Pancreas (tissue), 10 donors: ENCODE measurements at regions not wholly inside any gene's neighbourhood (a gene's known extent, or its start where the extent isn't known, plus 50 kb on each side); places are given as distances from the start of the nearest gene placed in this dataset.

ENCODE experiments used
- ATAC-seq, 4 donors: fragments of 200-7000 bp; cut with Tn5 transposase; one replicate each; pipeline versions ENCODE4 v1.8.0 to v1.9.1; 2020; ENCODE audit warnings: mild to moderate bottlenecking in 4 of 4, moderate library complexity in 4 of 4
- DNase-seq, 6 donors: peaks; one replicate each; pipeline ENCODE4 v3.0.0-alpha.2; 2020
- FAIRE-seq: peaks from 2 replicates; lab custom pipeline; 2012; peaks lifted over from hg19 to GRCh38; lab: Jason Lieb, UNC
- H3K27ac ChIP-seq, 4 donors: fragments of 200-600 bp; sonication (generic); 1 replicate in 3 of 4; 2 replicates in 1 of 4; pipeline versions ENCODE4 v1.5.0 to v1.8.0; 2020
- H3K27me3 ChIP-seq, 4 donors: fragments of 200-600 bp; one replicate each; pipeline ENCODE4 v1.8.0; 2021
- H3K36me3 ChIP-seq, 3 donors: fragments of 200-600 bp; sonication (generic) in 1 of 3; one replicate each; pipeline versions ENCODE4 v1.5.0 to v1.8.0; 2020 to 2021
- H3K4me1 ChIP-seq, 3 donors: fragments of 200-600 bp; one replicate each; pipeline ENCODE4 v1.8.0; 2021
- H3K4me3 ChIP-seq, 4 donors: fragments of 200-600 bp; sonication (generic) in 2 of 4; one replicate each; pipeline versions ENCODE4 v1.5.0 to v1.8.0; 2020 to 2021
- H3K9me3 ChIP-seq, 4 donors: fragments of 200-600 bp; one replicate each; pipeline ENCODE4 v1.8.0; 2021
- CTCF ChIP-seq, 4 donors: fragments of 200-600 bp; sonication (generic) in 3 of 4; IDR thresholded peaks; one replicate each; pipeline versions ENCODE4 v1.5.0 to v1.8.0; 2021; ENCODE audit warnings: antibody characterized with exemption in 4 of 4
- WGBS, 2 donors: extraction: QIAGEN DNeasy Blood & Tissue Kit; methylation state at CpG; one replicate each; pipeline ENCODE4 v1.1.7; 2013; 5-methylcytosine and 5-hydroxymethylcytosine counted together
- intact Hi-C, 3 donors: fragments of 100-400 bp; cut with DNase I; formaldehyde crosslinking; loops; one replicate each; pipeline versions ENCODE4 v1.11.1 to v1.14.2; 2022
- donor health status: healthy with polysubstance abuse.
- donor health status: DM: no; HTN: no; CAD: no; lungs with moderate emphysema.
- donor health status: DM: no; HTN: no; CAD: no.
- donor health status: control.
- donor health status: control.
- donor health status: Bipolar disorder and iron deficiency.
- donor health status: DM: yes; HTN: yes; CAD: no.
- donor health status: DM: no; HTN: no; CAD: no.
- donor health status: DM: no; HTN: no; CAD: no.
- donor health status: DM: yes; HTN: yes; CAD: no.

GRCh38 chr18:39661856-39662366, 2096.3 kb upstream of the CELF4 start:
- ATAC-seq (no peak), FAIRE-seq (no peak), DNase-seq (no peak)
- WGBS, 2 donors = 93 to 94% methylated on average over 2 of the region's 2 CpGs
- no peak overlapping the region for H3K4me3 ChIP-seq
- no peaks in the 10 kb centered on the region for H3K9me3 ChIP-seq
- TF ChIP-seq CTCF (IDR thresholded peaks at IDR 0.05) = no peak
- intact Hi-C loops = no loop called here
- H3K4me1 ChIP-seq = no peaks in the 10 kb centered on the region
- no peaks in the 10 kb centered on the region for H3K27me3 ChIP-seq
- H3K27ac ChIP-seq = no peak overlapping the region
- H3K36me3 ChIP-seq = no peaks in the 10 kb centered on the region

- no peaks in the 10 kb centered on the region for H3K36me3 ChIP-seq
- no peaks in the 10 kb centered on the region for H3K4me1 ChIP-seq
- no peak for TF ChIP-seq CTCF (IDR thresholded peaks at IDR 0.05)
- ATAC-seq (no peak), DNase-seq (no peak), FAIRE-seq (no peak)
- H3K4me3 ChIP-seq = no peak overlapping the region
- no peak overlapping the region for H3K27ac ChIP-seq
- no peaks in the 10 kb centered on the region for H3K9me3 ChIP-seq
- 90 to 95% methylated on average over 2 of the region's 2 CpGs for WGBS, 2 donors
- H3K27me3 ChIP-seq = no peaks in the 10 kb centered on the region
- intact Hi-C loops = no loop called here
Measured at GRCh38 chr18:39660141-39660540, 2094.5 kb upstream of the CELF4 start.

GRCh38 chr18:39655341-39655740, 2089.7 kb upstream of the CELF4 start:
- Histone ChIP-seq H3K9me3 (no peaks in the 10 kb centered on the region), H3K27me3 (no peaks in the 10 kb centered on the region), H3K4me1 (no peaks in the 10 kb centered on the region), H3K36me3 (no peaks in the 10 kb centered on the region), H3K4me3 (no peak overlapping the region), H3K27ac (no peak overlapping the region)
- DNase-seq = no peak
- no peak for FAIRE-seq
- no peak for ATAC-seq
- TF ChIP-seq CTCF (IDR thresholded peaks at IDR 0.05) = no peak
- intact Hi-C loops = no loop called here
- 85 to 87% methylated on average over 4 of the region's 4 CpGs for WGBS, 2 donors

- FAIRE-seq = no peak
- WGBS, 2 donors = 64 to 66% methylated on average over 2 of the region's 2 CpGs
Measured at GRCh38 chr18:39653221-39653620, 2087.6 kb upstream of the CELF4 start.

More at GRCh38 chr18:39653221-39653620, 2087.6 kb upstream of the CELF4 start:
- no peaks in the 10 kb centered on the region for H3K27me3 ChIP-seq
- no peaks in the 10 kb centered on the region for H3K4me1 ChIP-seq
- no peak overlapping the region for H3K4me3 ChIP-seq
- H3K27ac ChIP-seq = no peak overlapping the region
- intact Hi-C loops = no loop called here
- no peaks in the 10 kb centered on the region for H3K9me3 ChIP-seq
- ATAC-seq = no peak
- TF ChIP-seq CTCF (IDR thresholded peaks at IDR 0.05) = no peak
- no peak for DNase-seq
- H3K36me3 ChIP-seq = no peaks in the 10 kb centered on the region
